Kidney glomerular epithelial cell (primary cell): ENCODE measurements at regions not wholly inside any gene's neighbourhood (a gene's known extent, or its start where the extent isn't known, plus 50 kb on each side); places are given as distances from the start of the nearest gene placed in this dataset.

Experiments used
- DNase-seq: peaks from one replicate; lab custom pipeline; 2025; lab: John Stamatoyannopoulos, UW

DNA sequence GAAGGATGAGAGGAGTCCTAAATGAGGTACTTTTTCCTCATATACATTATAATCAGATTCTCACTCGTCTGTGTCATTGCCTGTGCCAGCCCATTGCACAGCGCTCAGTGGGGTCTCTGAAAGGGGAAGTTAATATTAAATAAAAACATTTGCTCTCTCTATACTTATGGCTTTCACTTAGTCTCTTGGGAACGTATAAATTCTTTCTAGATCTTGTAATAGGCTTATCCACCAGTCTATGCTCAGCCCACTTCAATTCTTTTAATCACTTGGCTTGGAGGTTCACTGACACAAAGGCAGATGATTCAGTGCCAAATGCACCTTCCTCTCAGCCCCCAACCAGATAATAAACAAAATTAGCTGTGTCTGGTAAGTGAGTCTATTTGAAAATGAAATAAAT is 164.3 kb upstream of the OGFRL1 start:
- DNase-seq: no peak

DNA sequence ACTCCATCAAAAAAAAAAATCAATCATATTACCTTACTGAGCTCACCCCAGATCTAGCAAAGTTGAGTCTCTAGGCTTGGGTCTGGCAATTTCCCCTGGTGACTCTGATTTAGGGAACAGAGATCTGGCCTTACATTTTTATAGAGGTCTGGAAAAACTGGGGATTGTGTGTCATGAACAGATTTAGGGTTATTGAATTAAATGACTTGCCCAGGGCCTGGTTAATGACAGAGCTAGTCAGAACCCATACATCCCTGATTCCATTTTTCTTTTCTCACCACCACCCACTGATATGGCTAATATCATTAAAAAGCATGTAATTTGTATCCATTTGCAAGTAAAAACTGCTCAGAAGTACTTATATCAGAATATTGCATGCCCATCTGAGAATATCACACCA is 163.4 kb upstream of the OGFRL1 start:
- DNase-seq: no peak

DNA sequence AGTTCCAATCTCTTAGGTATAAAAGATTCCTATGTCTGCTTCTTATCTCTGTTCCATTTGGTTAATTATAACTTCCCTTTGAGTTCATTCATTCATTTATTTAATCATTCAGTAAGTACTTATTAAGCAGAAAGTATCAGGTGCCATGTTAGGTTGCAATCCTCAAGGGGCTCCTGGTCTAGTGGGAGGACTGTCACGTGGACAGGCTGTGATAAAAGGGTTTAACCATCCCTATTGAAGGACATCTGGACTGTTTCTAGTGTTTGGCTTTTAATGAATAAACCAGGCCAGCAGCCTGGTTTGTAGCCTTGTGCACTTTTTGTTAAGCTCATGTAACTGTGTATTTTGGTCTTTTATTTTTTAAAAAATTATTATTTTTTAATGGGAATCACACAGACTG is 162.1 kb upstream of the OGFRL1 start:
- no peak for DNase-seq

DNA sequence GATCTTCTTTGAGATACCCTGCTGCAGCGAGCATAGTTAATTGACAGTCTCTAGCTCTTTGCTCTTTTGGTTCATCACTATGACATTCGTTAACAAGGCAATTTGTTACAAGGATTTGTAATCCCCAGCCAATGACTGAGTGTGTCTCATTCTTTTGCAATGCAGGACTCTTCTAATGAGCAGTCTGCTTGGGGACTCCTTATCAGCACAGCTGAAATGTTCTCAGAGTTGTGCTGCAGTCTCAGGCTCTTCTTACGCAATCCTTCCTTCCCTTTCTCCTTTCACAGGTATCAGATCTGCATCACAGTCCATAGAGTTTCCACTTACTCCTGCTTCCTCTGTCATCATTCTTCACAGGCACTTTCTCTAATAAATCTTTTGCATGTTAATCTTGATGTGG is 161.2 kb upstream of the OGFRL1 start:
- no peak for DNase-seq

DNA sequence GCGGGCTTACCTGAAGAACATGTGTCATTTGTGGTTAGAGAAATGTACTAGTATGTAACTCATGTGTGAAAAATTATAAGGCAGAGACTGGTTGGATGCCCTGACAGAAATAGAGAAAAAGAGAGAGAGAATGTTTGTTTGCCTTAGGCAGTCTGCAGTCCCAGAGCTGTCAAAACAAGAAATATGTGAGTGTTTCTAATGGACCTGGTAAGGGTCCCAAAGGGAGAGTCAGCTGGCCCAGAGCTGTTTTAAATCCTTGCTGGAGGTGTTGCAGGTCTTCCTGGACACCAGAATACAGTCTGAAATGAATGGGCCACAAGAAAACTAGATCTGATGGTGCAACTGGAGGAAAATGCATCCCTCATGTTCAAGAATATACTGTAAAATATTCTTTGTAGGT is 158.3 kb upstream of the OGFRL1 start:
- no peak for DNase-seq

DNA sequence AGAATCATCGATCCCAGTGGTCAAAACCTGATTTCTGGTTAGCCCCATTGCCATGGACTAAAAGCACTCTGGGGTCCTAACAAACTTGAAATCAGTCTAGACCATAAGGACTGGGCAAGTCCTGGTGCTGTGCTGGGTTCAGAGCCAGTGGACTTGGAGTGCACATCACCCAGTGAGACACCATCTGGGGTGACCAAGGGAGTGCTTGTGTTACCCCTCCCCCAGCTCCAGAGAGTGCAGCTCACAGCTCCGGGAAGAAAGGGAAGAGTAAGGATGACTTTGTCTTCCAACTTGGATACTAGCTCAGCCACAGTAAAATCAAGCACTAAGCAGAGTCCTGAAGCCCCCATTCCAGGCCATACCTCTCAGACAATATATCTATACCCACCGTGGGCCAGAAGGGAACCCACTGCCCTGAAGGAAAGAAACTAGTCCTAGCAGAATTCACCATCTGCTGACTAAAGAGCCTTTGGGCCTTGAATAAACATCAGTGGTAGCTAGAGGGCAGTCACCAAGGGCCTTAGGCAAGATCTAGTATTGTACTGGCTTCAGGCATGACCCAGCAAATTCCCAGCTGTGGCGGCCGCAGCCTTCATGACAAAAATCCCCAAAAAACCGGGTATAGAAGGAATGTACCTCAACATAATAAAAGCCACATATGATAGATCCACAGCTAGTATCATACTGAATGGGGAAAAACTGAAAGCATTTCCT is 153.5 kb upstream of the OGFRL1 start:
- DNase-seq: no peak

DNA sequence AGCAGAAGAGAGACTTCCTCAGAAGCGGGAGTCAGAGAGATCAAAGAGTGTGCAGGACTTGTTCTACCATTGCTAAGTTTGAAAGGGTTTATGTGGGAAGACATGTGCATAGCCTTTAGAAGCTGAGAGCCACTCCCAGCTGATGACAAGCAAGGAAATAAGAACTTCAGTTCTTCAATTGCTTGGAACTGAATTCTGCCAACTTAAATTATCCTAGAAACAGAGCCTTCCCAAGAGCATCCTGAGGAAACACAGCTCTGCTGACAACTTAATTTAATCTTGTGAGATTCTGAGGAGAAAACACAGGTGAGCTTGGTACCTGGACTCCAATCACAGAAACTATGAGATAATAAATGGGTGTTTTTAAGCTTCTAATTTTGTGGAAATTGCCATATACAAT is 150.6 kb upstream of the OGFRL1 start:
- DNase-seq: no peak

DNA sequence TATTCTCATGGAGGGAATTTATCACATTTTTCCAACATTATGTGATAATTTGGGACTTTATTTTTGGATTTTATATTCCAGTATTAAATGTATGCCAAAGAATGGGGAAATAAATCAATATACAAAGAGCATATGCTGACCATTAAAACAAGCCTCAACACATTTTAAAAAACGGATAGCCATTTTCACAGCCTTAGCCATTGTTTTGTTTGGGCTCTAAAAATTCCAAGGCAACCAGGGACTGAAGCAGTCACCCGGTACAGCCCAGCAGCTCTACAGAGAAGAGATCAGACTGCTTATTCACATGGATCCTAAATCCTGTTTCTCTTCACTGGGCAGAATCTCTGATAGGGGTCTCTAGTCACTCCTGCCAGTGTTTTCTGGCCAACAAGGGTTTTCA is 150.2 kb upstream of the OGFRL1 start:
- peak; percentile 62 for DNase-seq

DNA sequence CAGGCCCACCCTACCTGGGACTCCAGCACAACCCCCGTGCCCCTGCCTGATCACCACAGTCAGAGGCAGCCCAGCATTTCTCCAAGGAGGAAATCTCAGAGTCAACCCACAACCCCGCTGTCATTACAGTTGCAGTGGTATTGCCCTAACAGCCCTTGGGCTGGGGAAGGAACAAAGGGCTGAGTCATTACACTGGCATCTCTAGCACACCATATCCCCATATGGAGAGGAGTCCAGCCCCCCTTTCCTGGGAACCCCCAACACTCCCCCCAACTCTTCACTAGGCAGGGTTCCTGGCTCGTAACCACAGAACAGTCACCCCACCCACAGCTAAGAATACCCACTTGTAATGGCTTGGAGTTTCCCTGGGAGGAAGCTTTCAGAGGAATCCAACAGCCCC is 149.4 kb upstream of the OGFRL1 start:
- peak; percentile 25 for DNase-seq

DNA sequence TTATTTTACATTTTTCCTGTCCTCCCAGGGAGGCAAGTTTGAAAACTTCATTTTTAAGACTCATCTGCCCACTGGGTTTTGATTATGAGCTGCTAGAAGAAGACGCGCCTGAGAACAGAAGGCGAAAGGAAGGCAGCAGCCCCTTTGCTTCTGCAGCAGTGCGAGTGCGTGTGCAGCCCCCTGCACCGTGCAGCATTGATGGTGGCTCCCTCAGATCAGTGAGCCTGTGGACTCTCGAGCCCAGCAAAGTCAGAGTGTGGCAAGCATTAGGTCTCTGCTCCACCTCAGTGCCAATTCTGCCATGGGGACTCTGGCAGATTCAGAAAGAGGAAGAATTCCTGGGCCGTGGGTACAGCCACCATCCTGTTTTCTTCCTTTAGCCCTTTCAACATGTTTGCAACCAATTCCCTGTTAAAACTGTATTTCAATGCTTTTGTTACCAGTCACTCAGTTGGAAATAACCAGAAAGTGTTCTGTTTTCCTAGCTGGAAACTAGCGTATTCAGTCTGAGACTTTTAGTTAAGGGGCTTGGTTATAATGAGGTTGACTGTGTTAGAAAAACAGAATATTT is 134.8 kb upstream of the OGFRL1 start:
- no peak for DNase-seq

DNA sequence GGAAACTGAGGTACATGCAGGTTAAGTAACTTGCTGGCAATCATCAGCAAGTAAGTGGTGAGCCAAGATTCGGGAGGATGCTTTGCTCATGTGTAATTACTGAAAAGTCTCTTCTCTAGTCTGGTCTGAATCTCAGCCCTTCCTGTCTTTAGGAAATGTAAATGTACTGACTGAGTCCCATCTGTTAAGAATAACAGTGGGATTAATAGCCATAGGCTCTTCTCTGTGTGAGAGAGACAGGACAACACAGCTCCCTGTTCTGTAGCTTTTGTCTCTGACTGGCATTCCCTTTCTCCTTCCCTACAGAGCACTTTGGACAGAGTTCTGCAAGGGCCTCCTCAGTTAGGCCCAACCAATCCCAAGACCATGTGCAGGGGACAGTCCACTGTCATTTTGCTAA is 131.3 kb upstream of the OGFRL1 start:
- no peak for DNase-seq

DNA sequence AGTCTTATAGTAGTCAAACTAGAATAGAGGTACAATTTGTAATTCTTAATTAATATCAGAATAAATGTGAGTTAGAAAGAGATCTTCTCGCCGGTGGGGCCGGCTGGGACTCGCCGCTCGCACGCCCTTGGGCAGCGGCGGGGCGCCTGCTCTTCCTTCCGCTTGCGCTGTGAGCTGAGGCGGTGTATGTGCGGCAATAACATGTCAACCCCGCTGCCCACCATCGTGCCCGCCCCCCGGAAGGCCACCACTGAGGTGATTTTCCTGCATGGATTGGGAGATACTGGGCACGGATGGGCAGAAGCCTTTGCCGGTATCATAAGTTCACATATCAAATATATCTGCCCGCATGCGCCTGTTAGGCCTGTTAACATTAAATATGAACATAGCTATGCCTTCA is 123.7 kb upstream of the OGFRL1 start:
- no peak for DNase-seq

DNA sequence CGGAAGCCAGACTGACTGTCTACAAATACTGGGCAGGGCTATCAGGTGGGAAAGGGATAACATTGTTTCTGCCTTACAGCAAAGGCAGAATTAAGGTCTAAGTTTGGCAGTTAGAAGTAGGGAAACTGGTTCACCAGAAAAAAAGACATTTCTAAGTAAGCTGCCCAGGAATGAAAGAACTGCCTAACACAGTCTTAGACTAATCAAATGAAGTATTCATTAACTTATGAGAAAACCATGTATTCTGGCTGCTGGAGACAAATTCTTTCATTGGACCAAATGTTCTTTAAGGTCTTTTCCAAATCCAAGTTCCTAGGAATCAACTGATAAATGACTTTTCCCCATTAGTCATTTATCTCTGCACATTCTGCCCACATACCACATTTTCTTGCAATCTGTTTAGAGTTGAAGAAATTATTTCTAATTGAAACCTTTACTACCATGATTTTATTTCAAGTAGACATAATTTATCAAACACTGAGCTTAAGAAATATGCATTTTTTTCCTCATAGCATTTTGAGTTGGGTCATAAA is 120.3 kb upstream of the OGFRL1 start:
- no peak for DNase-seq

DNA sequence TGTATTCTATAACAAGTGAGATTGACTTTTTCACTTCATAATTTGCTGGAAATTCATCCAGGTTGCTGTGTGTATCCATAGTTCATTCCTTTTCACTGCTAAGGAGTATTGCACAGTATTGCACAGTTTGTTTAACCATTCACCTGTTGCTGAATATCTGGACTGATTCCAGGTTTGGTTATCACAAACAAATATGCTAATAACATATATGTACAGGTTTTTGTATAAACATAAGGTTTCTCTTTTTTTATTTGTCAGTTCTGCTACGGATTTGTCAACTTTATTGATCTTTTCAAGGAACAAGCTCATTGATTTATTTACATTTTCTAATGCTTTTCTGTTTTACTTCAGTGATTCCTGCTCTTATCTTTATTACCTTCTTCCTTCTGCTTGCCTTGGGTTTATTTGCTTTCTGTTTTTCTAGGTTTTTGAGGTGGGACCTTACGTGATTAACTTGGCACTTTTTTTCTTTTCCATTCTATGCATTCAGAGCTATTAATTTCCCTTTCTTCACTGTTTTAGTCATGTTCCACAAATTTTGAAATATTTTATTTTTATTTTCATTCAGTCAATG is 117.0 kb upstream of the OGFRL1 start:
- DNase-seq: no peak

DNA sequence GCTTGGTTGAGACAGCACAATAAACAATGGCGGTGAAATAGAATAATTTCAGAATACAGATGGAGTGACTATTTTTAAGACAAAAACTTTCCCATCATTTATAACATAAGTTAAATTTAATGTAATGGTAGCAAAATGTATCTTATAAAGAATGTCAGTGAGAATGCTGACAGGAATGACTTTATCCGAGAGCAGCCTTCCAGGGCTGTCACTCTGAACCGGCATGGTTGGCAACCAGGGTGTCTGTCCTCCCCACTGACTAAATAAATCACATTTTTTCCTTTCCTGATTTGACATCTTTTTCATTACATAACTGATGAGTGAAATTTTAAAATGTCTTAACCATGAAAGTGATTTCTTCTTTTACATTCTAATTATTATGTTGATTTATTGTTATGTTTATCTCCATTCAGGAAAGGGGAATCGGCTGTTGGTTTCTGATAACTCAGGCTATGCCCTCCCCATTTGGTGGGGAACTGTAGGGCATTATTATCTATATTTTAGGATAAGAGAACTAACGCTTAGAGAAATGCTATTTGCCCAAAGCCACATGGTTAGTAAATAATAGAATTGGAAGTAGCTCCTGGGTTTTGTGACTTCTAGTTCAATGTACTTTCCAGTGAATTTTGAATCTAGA is 109.2 kb upstream of the OGFRL1 start:
- no peak for DNase-seq

DNA sequence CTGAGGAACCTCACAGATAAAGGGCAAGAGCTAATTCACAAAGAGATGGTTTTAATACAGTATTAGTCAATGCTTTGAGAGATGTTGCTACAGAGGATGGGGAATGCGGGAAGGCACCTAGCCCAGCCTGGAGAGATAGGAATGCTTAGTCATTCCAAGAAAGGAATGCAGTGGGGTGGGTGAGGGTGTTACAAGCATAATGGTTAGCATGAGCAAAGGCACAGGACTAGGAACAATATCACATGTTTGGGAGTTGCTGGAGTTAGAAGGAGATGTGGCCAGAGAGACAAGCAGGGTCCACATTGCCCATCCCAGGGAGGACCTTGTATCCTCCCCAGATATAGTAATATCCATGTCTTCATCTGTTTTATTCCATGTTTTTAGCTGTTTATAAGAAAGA is 107.0 kb upstream of the OGFRL1 start:
- DNase-seq: peak; percentile 92

DNA sequence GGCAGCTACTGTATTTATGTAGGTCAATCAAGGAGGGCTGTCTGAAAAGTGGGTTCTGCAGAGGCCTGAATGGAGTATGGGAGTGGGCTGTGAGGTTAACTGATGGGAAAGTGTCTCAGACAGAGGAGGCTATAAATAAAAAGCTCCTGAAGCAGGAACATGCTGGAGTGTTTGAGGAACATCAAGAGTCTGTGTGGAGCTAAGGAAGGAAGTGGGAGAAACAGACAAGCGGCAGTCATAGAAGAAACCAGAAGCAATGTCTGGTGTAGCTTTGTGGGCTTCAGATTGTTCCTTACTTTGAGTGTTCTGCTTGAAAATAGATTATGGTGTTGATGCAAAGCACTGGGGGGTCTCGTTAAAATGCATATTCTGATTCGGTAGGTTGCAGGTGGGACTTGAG is 101.5 kb upstream of the OGFRL1 start:
- no peak for DNase-seq

DNA sequence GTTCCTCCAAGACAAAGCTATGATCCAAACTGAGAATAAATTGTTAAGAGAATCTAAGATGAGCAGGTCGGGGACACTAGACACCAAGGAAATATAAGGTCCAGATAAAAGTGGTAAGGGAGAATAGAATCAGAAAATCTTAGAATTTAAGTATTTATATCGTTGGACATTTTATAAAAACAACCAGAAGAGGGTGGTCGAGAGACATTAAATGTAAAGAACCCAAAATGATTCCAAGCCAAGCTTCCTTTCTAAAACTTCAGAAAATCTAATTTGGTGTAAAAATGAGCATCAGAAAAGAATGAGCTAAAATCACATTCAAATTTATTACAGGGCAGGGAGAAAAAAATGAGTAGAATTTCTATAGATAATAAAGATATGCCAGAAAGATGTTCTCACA is 97.8 kb upstream of the OGFRL1 start:
- DNase-seq: peak; percentile 25

DNA sequence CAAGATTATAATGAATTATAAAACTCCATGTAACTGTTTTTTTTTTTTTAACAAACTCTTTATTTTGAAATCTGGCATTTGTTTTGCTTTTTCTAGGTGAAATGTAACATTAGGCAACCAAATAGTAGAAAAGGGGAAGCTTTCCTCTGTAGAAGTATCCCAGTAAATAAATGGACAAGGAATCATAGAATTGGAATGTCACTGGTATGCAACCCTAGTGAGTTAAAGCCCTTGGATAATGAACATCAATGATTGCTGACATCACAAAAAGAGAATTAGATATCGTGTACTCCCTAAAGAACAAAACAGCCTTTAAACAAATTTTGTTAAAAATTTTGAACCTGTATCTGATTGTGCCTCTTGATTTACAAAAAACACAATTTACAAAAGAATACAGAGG is 93.9 kb upstream of the OGFRL1 start:
- DNase-seq: peak; percentile 79

DNA sequence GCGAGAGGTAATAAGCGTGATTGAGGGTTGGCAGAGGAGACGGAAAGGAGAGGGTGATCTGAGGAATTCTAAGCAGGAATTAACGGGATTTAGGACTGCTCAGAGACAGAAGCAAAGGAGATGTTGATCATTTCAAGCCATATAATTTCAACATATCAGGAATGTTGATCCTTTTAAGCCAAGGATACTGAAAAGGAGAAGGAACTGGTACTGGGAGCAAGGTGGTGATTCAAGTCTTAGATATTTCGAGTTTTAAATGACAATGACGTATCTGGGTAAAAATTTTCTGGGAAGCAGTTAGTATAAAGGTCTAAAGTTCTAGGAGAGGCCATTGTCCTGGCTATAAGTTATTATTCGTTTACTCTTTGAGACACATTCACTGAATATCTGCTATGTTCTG is 91.3 kb upstream of the OGFRL1 start:
- DNase-seq: no peak

DNA sequence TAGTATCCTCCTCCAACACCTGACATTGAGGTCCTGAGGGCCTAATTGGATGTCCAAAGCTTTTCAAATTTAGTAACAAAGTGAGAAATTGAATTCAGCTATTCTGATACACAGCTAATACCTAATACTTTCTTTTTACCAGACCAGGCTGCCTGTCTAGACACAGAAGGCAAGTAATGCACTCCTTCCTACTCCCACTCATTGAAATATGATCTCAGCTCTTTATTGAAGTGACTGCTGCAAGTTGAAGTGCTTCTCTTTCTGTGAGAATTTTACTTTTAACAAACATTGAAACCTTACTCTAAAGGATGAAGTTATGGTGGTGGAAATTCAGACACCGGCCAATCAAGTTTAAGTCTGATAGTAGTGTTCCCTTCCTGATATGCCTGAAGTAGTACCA is 90.8 kb upstream of the OGFRL1 start:
- DNase-seq: peak; percentile 56

DNA sequence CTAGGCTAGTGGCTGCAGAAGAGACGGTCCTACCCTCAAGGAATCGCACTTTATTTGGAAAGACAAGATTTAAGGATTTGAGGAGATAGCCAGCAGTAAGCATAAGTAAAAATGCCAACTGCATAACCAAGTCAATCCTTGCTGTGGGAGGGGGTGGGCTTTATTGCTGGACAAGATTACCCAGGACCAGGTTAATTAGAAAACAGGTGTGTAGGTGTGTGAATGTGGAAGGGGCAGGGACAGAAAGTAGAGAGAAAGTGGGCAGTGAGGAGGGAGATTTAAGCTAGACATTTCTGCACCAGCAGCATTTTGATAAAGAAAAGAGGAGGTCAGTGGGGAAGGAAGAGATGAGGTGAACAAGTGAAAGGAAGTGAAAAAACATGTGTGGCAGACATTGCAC is 89.7 kb upstream of the OGFRL1 start:
- no peak for DNase-seq

DNA sequence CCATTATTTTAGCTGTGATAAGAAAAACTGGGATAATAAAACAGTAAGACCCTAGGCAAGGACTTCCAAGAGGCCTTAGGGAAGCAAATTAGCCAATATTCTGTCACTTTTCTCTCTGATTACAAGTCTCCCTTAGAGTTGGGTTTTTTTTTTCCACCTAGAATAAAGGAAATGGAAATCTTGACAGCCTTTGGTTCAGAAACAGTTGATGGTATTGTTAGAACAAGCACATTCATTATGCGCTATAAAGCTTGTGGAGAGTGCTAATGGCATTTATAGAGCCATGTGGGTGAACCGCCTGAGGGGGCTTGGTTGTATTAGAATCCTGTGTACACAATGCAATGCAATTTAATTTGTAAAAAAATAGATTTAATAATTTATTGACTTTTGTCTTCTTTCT is 88.9 kb upstream of the OGFRL1 start:
- no peak for DNase-seq
